Pulmonary artery endothelial cell (primary cell): ENCODE measurements at regions not wholly inside any gene's neighbourhood (a gene's known extent, or its start where the extent isn't known, plus 50 kb on each side); places are given as distances from the start of the nearest gene placed in this dataset.
"Not testable (repeated sequence)": the region's sequence is repeated elsewhere in the genome, so short reads cannot be mapped to it uniquely, and the experiment has no call there.

Experiments
- DNase-seq: peaks from one replicate; pipeline ENCODE4 v3.0.0-alpha.2; 2011; ENCODE audit warnings: low read depth, low spot score

DNA sequence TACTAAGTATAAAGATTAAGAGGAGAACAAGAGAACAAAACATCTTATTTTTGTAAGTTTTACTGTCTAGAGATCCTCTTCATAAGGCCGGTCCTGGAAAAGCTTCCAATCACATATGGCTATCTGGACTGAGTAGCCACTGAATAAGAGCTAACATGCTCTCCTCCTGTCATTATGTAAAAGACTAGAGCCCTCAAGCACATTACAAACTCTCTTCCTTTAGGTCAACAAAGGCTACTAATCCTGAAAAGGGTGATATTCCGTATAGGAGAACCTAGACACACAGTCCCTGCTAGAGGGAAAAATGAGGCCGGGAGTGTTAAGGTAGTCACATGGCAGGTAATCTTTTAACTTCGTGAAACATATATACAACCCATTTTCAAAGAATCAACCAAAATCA, 665.6 kb downstream of the EFNA5 start:
- DNase-seq, result no peak

DNA sequence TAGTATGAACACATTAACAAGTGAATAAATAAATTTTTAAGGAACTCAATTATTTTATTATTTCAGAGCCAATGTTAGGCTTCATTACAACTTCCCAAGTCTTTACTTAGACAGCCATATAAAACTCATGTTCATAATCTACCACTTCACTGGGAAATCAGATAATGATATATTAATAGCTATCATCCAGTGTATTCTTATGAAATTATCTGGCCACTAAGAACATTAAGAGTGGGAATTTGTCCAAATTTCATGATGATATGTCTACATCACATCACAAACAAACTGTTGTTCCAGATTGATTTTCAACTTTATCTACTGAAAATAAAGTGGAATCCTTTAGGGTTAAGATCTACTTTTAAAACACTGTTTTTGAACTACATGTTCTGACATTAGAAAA, 668.6 kb downstream of the EFNA5 start:
- no peak for DNase-seq

DNA sequence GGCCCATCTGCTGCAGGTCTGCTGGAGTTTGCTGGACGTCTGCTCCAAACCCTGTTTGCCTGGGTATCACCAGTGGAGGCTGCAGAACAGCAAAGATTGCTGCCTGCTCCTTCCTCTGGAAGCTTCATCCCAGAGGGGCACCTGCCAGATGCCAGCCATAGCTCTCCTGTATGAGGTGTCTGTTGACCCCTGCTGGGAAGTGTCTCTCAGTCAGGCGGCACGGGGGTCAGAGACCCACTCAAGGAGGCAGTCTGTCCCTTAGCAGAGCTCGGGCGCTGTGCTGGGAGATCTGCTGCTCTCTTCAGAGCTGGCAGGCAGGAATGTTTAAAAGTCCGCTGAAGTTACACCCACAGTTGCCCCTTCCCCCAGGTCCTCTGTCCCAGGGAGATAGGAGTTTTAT, 671.2 kb downstream of the EFNA5 start:
- DNase-seq, result not testable (repeated sequence)

DNA sequence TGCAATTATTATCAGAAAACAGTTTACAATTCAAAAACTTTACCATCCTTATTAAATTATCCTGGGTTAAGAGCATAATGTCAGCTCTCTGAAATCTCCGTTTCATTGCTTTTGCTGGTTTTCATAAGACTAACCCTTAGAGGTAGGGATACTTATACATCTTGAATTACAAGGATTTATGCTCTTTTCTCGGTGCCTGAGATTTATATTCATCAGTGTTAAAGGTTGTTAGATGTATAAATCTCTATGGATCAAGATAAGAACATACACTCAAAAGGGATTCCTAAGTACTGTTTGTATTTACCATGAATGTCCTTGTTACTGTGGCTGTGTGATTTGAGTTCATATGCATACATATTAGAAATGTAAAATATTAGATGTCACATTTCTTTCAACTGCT, 684.7 kb downstream of the EFNA5 start:
- DNase-seq, result no peak

- no peak for DNase-seq
These were observed 685.6 kb downstream of the EFNA5 start for GRCh38 chr5:106985174-106985573.

DNA sequence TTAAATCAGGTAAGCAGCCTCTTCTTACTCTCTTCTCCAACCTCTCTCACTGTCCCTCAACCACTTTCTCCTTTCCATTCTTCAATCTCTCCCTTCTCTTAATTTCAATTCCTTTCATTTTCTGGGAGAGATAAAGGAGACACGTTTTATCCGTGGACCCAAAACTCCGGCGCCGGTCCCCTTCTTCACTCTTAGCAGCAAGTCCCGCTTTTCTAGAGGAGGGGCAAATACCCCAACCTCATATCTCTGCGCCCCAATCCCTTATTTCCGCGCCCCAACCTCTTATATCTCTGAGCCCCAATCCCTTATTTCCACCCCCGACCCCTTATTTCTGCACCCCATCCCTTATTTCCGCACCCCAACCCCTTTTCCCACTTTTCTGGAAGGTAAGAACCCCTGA, 691.6 kb downstream of the EFNA5 start:
- not testable (repeated sequence) for DNase-seq

DNA sequence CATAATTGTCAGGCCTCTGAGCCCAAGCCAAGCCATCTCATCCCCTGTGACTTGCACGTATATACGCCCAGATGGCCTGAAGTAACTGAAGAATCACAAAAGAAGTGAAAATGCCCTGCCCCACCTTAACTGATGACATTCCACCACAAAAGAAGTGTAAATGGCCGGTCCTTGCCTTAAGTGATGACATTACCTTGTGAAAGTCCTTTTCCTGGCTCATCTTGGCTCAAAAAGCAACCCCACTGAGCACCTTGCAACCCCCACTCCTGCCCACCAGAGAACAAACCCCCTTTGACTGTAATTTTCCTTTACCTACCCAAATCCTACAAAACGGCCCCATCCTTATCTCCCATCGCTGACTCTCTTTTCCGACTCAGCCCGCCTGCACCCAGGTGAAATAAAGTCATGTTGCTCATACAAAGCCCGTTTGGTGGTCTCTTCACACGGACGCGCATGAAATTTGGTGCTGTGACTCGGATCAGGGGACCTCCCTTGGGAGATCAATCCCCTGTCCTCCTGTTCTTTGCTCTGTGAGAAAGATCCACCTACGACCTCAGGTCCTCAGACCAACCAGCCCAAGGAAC, 692.1 kb downstream of the EFNA5 start:
- DNase-seq, result not testable (repeated sequence)

DNA sequence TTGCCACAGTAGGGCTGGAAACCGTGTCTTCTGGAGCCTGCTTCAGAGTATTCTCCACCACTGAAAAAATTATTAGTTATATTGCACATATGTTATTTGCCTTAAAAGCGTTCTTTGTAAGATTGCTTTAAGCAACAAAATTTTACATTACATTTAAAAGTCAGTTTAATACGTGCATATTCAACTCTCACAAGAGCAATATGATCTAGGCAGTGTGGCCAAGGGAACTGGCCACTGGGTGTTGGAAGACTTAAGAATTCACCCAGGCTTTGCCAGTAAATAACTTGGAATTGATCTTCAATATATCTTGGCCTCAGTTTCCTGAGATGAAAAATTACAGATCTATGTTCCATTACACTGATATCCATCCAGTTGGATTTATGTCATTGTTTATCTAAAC, 694.4 kb downstream of the EFNA5 start:
- no peak for DNase-seq

DNA sequence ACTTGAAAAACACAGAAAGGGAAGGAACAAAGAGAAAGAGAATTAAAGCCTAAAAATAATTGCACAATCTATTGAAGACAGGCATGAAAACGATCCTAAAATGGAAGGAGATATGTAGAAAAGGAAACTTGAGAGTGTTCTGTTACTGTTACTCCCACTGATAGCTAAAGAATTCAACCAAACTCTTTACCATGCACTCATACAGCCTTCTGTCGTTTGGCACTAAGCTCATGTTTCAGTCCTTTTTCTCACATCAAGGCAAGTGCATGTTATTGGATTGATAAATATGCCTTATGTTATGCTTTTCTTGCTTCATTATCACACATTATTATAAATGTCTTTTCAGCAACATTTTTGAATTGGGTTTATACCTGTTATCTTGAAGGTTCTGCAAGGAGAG, 696.5 kb downstream of the EFNA5 start:
- DNase-seq, result no peak

DNA sequence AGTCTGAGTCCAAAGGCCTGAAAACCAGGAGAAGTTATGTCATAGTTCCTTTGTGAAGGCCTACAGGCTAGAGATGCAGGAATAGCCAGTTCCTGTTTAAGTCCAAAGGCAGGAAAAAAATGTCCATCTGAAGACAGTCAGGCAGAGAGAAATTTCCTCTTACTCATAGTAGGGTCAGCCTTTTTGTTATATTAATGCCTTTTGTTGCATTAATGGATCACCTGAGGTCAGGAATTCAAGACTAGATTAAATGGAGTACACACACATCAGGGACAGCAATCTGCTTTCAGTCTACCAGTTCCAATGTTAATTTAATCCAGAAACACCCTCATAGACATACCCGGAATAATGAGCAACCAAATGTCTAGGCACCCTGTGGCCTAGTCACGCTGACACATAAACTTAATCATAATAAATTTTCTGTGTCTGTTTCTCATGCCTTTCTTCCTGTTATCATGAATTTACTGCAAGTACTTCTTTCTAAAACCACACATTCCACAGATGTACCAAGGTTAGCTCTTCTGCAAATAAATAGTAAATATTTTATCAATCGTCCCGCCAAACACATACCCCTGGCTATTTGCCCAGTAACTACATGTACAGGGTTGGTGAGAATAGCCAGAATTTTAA, 703.9 kb downstream of the EFNA5 start:
- DNase-seq, result no peak

DNA sequence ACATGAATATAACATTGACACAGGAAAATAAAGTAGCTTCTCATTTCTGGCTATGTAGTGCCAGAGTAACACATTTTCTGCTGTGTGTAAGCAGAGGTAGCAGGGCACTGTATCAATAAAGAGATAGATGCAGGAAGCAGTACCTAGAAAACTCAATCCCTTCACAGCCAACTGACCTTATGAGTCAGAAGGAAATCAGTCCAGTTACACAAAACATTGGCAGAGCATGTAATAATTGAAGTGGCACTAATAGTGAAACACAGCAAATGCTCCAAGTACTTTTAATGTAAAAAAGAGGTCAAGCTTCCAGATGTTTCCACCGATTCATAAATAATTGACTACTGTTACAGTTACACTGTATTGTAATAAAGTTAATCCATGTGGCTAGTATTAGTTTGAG, 706.6 kb downstream of the EFNA5 start:
- DNase-seq, result peak; percentile 35

GRCh38 chr5:106963630-106964029, 707.1 kb downstream of the EFNA5 start:
- no peak for DNase-seq

GRCh38 chr5:106962464-106963230, 708.1 kb downstream of the EFNA5 start:
- no peak for DNase-seq

DNA sequence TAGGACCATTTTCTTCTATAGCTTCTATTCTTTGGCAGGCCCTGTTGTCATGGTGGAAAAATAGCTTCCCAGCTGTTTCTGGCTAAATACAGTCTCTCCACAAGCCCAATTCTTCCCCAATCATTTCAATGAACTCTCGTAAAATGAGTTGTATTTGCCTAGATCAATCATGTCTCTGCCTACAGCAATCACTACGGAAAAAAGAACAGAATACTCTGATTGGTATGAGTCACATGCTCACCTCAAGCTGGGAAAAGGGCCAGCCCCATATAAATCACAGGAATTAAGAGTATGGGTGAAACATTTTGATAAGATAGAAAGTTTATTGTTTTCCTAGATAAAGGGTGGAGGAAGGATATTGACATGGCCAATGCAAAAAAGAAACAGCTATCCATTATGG, 711.4 kb downstream of the EFNA5 start:
- peak; percentile 24 for DNase-seq

GRCh38 chr5:106957336-106957735, 713.4 kb downstream of the EFNA5 start:
- DNase-seq, result no peak

- no peak for DNase-seq
These were observed 713.9 kb downstream of the EFNA5 start for GRCh38 chr5:106956886-106957285.

DNA sequence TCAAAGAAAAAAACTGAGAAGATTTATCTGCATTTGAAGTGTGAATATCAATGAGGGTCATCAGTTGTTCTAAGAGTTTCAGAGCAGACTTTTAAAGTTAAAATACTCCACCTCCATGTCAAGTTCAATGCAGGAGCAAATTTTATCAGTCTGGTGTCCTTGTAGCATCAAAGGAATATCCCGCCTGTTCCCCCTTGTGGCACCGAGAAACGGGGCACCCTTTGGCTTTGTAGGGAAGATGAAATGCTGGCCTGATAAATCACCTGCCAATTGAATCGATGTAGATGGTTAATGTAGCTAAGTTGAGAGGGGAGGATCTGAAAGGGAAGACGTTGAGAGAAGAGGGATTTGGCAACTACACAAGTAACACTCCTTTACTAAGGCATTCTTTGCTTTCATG, 714.5 kb downstream of the EFNA5 start:
- no peak for DNase-seq

DNA sequence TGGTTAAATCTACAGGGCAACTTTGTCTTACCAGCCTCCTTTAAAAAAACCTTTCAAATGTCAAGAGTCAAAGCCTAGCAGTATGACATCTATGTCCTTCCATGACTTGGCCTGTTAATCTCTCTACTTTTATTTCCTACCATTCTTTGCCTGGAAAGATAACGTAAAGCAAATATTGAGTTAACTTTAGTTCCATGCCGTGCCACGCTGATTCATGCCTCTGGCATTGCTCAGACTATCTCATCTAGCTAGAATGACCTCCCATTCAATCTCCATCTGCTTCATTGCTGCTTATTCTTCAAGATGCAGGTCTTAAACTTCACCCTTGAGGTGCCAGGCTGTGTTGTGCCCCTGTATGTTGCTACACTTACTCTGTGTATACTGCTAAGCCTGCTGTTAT, 729.8 kb downstream of the EFNA5 start:
- DNase-seq, result peak; percentile 20

DNA sequence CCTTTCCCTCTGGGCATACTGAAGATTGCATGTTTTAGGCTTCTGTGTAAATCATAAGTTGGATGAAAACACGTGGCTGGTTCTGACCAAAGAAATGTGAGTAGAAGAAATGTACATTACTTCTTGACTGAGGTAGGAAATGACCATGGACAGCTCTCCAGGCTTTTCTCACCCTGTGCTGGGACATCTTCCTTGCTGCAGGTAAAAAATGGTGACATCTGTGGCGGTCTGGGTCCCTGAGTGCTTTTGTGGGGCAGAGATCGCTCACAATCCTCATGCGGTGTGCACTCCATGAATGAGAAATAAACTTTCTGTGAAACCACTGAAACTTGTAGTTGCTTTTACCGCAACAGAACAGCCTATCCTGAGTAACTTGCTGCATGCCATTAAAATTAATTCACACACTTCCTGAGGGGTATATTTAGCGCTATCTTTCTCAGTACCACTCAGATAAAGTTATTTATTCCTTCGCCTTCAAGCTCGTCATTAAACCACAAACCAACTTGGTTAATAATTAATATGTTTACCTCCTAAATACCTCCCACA, 730.4 kb downstream of the EFNA5 start:
- no peak for DNase-seq

GRCh38 chr5:106923409-106923808, 747.3 kb downstream of the EFNA5 start:
- no peak for DNase-seq

DNA sequence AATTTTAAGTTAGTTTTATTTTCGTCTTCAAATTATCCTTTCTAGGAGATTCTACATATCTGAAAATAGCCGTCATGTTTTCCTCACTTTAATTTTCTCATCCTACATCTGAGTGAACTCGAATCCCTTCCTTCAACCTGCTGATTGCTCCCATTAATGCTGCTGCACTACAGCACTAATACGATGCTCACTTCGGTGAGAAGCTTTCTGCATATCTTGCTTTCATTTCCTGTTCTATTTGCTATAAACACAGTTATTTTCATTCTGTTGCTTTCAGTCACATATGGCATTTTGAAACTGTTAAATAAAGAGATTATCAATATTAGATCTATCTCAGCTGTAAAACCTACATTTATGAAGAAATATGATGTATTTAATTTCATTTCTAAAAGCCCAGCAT, 749.2 kb downstream of the EFNA5 start:
- DNase-seq, result no peak

GRCh38 chr5:106910486-106910885, 760.3 kb downstream of the EFNA5 start:
- no peak for DNase-seq

DNA sequence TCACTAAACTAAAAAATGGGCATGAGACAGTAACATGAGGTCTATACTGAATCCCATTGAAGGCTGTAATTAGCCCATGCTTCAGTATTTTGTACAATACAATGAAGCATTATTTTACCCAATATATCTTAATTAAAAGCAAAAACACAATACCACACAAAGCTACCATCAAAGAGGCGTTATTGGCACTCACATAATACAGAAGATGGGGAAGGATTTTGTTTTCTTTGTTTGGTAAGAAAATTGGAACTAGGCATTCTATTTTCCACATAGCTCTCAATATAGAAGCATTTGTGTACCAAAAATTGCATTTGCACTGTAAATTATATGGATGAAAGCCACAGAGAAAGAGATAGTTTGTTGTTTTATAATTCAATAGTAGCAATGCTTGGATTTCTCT, 761.0 kb downstream of the EFNA5 start:
- no peak for DNase-seq
